A204.1 (cell line): ENCODE measurements at regions not wholly inside any gene's neighbourhood (a gene's known extent, or its start where the extent isn't known, plus 50 kb on each side); places are given as distances from the start of the nearest gene placed in this dataset.
"Not testable (repeated sequence)": the region's sequence is repeated elsewhere in the genome, so short reads cannot be mapped to it uniquely, and the experiment has no call there.

Experiments used
- FAIRE-seq: peaks from 2 replicates; lab custom pipeline; 2012; peaks lifted over from hg19 to GRCh38; lab: Jason Lieb, UNC

- no peak for FAIRE-seq
Measured at GRCh38 chr2:195458936-195459335, 198.1 kb upstream of the SLC39A10 start.

GRCh38 chr2:195457873-195458272 lies 199.2 kb upstream of the SLC39A10 start:
- FAIRE-seq = no peak

GRCh38 chr2:195456771-195457170 lies 200.3 kb upstream of the SLC39A10 start:
- no peak for FAIRE-seq

GRCh38 chr2:195451160-195451559 lies 205.9 kb upstream of the SLC39A10 start:
- no peak for FAIRE-seq

GRCh38 chr2:195450552-195451113 lies 206.4 kb upstream of the SLC39A10 start:
- FAIRE-seq = no peak

GRCh38 chr2:195447323-195447975 lies 209.6 kb upstream of the SLC39A10 start:
- FAIRE-seq = no peak

GRCh38 chr2:195445639-195446038 lies 211.4 kb upstream of the SLC39A10 start:
- FAIRE-seq = no peak

GRCh38 chr2:195443926-195444325 lies 213.1 kb upstream of the SLC39A10 start:
- no peak for FAIRE-seq

- FAIRE-seq = no peak
Measured at GRCh38 chr2:195442458-195443175, 214.4 kb upstream of the SLC39A10 start.

- FAIRE-seq = no peak
Measured at GRCh38 chr2:195438692-195439091, 218.3 kb upstream of the SLC39A10 start.

GRCh38 chr2:195437521-195437920 lies 219.5 kb upstream of the SLC39A10 start:
- FAIRE-seq = no peak

GRCh38 chr2:195434346-195434745 lies 222.7 kb upstream of the SLC39A10 start:
- FAIRE-seq = no peak

GRCh38 chr2:195433729-195434128 lies 223.3 kb upstream of the SLC39A10 start:
- not testable (repeated sequence) for FAIRE-seq

- no peak for FAIRE-seq
Measured at GRCh38 chr2:195428673-195429072, 228.4 kb upstream of the SLC39A10 start.

- no peak for FAIRE-seq
Measured at GRCh38 chr2:195425328-195425727, 231.7 kb upstream of the SLC39A10 start.

- FAIRE-seq = no peak
Measured at GRCh38 chr2:195419033-195419432, 238.0 kb upstream of the SLC39A10 start.

- FAIRE-seq = no peak
Measured at GRCh38 chr2:195414537-195415100, 242.4 kb upstream of the SLC39A10 start.

- no peak for FAIRE-seq
Measured at GRCh38 chr2:195413944-195414343, 243.1 kb upstream of the SLC39A10 start.

- FAIRE-seq = no peak
Measured at GRCh38 chr2:195413422-195413821, 243.6 kb upstream of the SLC39A10 start.

GRCh38 chr2:195411219-195411687 lies 245.8 kb upstream of the SLC39A10 start:
- no peak for FAIRE-seq

- FAIRE-seq = no peak
Measured at GRCh38 chr2:195410074-195410671, 246.9 kb upstream of the SLC39A10 start.

- no peak for FAIRE-seq
Measured at GRCh38 chr2:195408811-195409210, 248.2 kb upstream of the SLC39A10 start.

- no peak for FAIRE-seq
Measured at GRCh38 chr2:195408196-195408595, 248.8 kb upstream of the SLC39A10 start.
